Erythroblast (primary cell): ENCODE measurements at regions not wholly inside any gene's neighbourhood (a gene's known extent, or its start where the extent isn't known, plus 50 kb on each side); places are given as distances from the start of the nearest gene placed in this dataset.

Source experiments
- DNase-seq, 2 experiments: peaks; one replicate each; lab custom pipeline; 2025; lab: John Stamatoyannopoulos, UW
- GATA1 ChIP-seq: IDR thresholded peaks from 2 replicates; pipeline ENCODE4 v1.6.1; 2011; ENCODE audit warnings: low read depth, mild to moderate bottlenecking, control low read depth, low read length, moderate library complexity
- POLR2A ChIP-seq: IDR thresholded peaks from 2 replicates; pipeline ENCODE4 v1.6.1; 2011; ENCODE audit warnings: mild to moderate bottlenecking, low read length

GRCh38 chr14:87676814-87677437, 316.1 kb downstream of the GALC start:
- TF ChIP-seq POLR2A (no peak), GATA1 (no peak)
- no peak for DNase-seq

GRCh38 chr14:87667659-87668058, 325.3 kb downstream of the GALC start:
- TF ChIP-seq GATA1 (no peak), POLR2A (no peak)
- no peak for DNase-seq

GRCh38 chr14:87656315-87656714, 336.7 kb downstream of the GALC start:
- TF ChIP-seq GATA1 (no peak), POLR2A (no peak)
- no peak for DNase-seq

DNA sequence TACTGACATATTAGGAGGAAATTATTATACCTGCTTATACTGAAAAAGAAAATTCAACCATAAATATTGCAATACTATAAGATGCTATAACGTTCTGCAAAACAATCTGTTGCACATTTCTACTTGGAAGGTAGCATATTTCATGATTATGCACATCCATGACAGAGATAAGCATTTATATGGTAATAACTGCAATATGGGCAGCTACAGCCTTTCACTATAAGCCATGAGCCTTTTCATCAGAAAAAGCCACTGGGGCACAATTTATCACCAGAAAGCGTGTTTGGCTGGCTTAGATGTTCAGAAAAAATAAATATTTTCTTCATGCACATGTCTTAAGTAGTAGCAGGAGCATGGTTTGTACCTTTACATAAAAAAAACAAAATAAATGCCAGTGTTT, 340.7 kb downstream of the GALC start:
- no peak for TF ChIP-seq GATA1
- TF ChIP-seq POLR2A: no peak

DNA sequence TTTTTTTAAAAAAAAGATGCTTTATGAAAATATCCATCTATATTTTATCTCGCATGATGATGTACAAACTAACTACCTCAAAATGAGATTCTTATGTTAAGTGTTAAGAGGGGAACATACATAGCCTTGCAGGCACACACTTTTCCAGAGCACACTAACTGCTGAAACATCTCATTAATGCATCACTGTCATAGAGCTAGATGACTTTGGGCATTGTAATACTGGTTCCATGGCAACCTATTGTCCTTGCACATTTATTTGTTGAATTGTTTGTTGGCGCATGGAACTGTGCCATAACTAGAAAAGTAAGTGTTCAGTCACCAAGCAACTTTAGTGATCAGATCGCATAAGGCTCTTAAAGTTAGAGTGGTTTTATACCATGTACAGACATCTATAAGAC, 348.3 kb downstream of the GALC start:
- TF ChIP-seq GATA1: no peak
- no peak for TF ChIP-seq POLR2A

More for the DNA sequence above, 340.7 kb downstream of the GALC start:
- no peak for DNase-seq

GRCh38 chr14:87643005-87643404, 350.0 kb downstream of the GALC start:
- DNase-seq: no peak
- no peak for TF ChIP-seq GATA1
- TF ChIP-seq POLR2A: no peak

More for the DNA sequence above, 348.3 kb downstream of the GALC start:
- no peak for DNase-seq

DNA sequence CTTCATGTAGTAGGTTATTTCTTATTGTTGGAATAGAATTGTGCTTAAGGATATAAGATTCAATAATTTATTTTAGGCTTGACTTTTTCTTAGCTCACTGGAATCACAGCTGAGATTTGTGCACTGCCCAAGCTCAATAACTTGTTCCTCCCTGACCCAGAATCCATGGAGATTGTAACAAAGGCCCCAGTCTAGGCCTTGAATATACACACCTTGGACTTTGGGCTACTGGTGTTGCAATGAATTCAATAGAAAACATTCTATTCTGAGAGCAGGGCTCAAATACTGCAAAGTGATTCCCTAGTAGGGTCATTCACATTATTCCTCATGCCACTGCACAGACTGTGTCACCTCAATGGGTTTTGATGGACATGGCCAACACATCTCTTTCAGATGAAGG, 352.4 kb downstream of the GALC start:
- no peak for TF ChIP-seq POLR2A
- no peak for TF ChIP-seq GATA1
- no peak for DNase-seq

GRCh38 chr14:87638196-87638595, 354.8 kb downstream of the GALC start:
- DNase-seq: no peak
- TF ChIP-seq GATA1 (no peak), POLR2A (no peak)

DNA sequence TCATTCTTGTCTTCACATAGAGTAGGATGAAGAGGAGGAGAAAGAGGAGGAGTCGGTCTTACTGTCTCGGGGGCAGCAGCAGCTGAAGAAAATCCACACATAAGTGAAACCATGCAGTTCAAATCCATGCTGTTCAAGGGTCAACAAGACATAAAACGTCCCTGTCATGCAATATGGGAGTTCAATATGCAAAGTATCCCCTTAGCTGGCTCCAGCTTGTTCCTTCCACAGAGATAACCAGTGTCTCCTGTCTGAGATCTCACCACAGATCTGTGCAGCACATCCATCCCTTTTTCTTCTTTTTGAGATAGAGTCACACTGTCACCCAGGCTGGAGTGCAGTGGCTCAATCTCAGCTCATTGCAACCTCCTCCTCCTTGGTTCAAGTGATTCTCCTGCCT, 357.5 kb downstream of the GALC start:
- no peak for DNase-seq
- TF ChIP-seq POLR2A: no peak

DNA sequence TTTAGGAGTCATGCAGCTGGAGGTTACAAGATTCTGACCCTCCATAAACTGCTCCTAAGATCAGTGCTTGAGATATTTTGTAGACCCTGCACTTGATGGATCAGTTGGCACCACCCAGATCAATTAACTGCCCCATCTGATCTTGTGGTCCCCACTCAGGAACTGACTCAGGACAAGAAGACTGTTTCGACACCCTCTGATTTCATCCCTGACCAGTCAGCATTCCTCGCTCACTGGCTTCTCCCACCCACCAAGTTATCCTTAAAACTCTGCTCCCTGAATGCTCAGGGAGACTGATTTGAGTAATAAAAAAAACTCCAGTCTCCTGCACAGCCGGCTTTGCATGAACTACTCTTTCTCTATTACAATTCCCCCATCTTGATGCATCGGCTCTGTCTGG, 360.2 kb downstream of the GALC start:
- TF ChIP-seq GATA1: no peak
- TF ChIP-seq POLR2A: no peak
- DNase-seq: no peak

DNA sequence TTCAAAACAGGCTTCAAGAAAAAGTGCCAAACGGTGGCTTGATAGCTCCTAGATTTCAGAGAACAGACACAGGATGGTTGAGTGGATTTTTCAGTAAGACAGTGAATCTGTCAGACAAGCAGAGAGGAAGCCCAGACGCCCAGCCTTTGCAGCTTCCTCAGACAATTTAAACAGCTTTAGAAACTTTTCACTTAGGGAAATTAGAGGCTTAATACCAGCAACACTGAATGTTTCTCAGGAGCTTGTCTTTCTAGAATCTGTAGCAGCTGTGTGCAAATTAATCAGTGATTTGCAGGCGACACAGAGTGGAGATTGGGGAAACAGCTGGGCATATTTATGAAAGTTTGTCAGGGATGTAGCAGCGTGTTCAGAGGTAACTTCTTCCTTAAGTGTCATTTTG, 362.1 kb downstream of the GALC start:
- DNase-seq: no peak
- TF ChIP-seq POLR2A: no peak
- TF ChIP-seq GATA1: no peak

GRCh38 chr14:87629788-87630187, 363.2 kb downstream of the GALC start:
- DNase-seq: no peak
- TF ChIP-seq GATA1: no peak
- TF ChIP-seq POLR2A: no peak

GRCh38 chr14:87628780-87629179, 364.2 kb downstream of the GALC start:
- DNase-seq: no peak
- TF ChIP-seq POLR2A (no peak), GATA1 (no peak)

DNA sequence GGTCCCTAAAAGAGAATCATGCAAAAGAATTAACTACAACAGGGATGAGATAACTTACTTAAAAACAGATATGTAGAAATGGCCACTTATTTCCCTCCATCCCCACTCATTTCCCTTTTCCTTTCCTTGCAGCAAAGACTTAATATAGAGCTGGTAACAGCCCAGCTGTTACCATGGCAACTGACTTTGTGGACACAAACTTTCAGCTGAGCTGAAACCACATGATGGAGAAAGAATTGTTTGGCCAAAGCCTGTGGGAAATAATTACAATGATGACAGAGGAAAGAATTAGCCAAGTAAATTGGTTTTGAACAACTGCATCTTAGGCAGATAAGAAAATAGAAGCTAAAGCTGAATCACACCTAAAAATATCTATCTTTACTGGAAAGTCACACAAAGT, 364.9 kb downstream of the GALC start:
- TF ChIP-seq POLR2A (no peak), GATA1 (no peak)
- DNase-seq: no peak

GRCh38 chr14:87626266-87626665, 366.7 kb downstream of the GALC start:
- no peak for DNase-seq
- TF ChIP-seq POLR2A (no peak), GATA1 (no peak)

- no peak for TF ChIP-seq POLR2A
- no peak for TF ChIP-seq GATA1
- no peak for DNase-seq
Measured at GRCh38 chr14:87623616-87624015, 369.4 kb downstream of the GALC start.

DNA sequence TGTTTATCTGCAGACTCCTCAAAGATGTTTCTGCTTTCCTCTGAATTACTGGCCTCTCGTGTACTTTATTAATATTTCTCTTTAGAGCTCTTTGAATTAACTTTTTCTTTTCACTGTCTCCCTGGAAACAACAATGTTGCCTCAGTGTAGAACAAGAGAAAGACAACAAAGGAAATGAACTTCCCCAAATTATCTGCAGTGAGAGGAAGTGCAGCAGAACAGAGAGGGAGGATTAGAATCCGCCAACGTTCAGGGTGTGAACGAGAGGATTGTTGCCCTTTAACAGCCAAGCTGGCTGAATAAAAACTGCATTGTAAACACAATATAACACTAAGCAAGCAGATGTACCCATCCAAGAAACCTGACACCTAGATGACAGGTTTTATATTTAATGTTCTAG, 375.9 kb downstream of the GALC start:
- no peak for DNase-seq

More for the DNA sequence above, 375.9 kb downstream of the GALC start:
- TF ChIP-seq GATA1 (no peak), POLR2A (no peak)
